GM19099 (cell line): ENCODE measurements at regions not wholly inside any gene's neighbourhood (a gene's known extent, or its start where the extent isn't known, plus 50 kb on each side); places are given as distances from the start of the nearest gene placed in this dataset.

Source experiments
- POLR2A ChIP-seq: IDR thresholded peaks from 3 replicates; pipeline ENCODE4 v1.6.1; 2011; ENCODE audit warnings: low read depth; ENCODE audit not compliant: insufficient read length; ENCODE audit errors: extremely low read depth

GRCh38 chr22:22424210-22424800 is 84.2 kb downstream of the ZNF280B start:
- no peak for TF ChIP-seq POLR2A

GRCh38 chr22:22424956-22425355 is 83.6 kb downstream of the ZNF280B start:
- TF ChIP-seq POLR2A, result no peak

DNA sequence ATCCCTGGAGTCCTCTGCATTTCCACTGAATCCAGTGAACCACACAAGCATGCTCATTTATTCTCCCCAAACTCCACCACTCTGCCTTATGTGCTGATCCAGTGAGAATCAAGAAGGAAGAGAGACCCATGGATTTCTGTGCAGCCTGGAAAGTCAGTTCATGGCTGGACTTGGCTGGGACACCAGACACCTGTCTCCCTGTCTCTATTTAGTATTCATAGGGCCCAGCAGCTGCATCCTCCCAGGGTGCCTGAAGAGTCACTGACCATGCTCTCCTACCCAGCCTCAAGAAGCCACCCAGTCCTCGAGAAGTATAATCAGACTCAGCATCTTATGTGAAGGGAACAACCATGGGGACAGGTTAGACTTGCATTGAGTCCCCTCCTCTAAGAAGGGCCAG is 83.2 kb downstream of the ZNF280B start:
- TF ChIP-seq POLR2A, result no peak

GRCh38 chr22:22425783-22426624 is 82.5 kb downstream of the ZNF280B start:
- no peak for TF ChIP-seq POLR2A

DNA sequence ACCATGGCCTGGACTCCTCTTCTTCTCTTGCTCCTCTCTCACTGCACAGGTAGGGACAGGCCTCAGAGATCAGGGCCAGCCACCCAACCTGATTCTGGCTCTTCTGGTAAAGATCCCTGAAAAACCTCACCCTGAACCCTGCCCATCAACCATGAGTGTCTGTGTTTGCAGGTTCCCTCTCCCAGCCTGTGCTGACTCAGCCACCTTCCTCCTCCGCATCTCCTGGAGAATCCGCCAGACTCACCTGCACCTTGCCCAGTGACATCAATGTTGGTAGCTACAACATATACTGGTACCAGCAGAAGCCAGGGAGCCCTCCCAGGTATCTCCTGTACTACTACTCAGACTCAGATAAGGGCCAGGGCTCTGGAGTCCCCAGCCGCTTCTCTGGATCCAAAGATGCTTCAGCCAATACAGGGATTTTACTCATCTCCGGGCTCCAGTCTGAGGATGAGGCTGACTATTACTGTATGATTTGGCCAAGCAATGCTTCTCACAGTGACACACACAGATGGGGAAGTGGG is 80.9 kb downstream of the ZNF280B start:
- no peak for TF ChIP-seq POLR2A

DNA sequence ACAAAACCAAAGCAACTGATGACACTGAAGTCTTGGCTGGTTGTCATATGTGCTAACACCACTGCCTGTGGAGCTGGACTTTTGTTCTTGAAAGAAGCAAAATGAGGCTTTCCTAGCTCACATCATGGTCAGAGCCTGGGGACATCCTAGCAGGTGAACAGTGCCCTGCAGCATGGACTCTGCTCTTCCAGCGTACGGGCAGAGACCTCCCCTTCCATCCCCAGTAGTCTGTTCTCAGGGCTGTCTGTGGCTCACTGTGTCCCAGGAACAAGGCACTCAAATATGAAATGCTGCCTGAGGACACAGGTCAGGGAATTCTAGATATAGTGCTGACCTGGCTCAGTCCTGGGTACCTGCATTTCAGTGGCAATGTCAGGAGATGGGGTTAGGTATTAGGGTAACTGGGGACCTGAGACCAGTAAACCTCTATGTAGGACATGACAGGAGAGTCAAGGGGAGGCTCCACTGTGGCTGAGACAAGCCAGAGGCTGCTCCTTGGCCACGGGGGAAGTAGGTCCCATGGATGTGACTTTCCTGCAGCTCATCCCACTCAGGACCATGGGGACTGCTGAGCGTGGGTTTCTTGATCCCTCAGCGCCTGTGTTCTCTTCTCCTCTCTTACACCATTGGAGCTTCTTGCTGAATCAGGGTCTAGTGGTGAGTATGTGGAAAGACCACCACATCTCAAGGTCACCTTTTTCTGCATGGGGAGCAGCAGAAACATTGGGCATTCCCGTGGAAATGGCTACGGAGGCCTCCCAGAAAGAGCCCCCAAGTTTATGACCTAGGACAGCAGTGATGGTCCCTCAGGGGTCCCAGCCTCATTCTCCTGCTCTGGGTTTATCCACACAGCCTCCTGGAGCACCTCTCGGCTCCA is 80.1 kb downstream of the ZNF280B start:
- TF ChIP-seq POLR2A, result no peak

GRCh38 chr22:22429369-22430108 is 79.0 kb downstream of the ZNF280B start:
- no peak for TF ChIP-seq POLR2A

- no peak for TF ChIP-seq POLR2A
Measured at GRCh38 chr22:22430111-22430820, 78.3 kb downstream of the ZNF280B start.

DNA sequence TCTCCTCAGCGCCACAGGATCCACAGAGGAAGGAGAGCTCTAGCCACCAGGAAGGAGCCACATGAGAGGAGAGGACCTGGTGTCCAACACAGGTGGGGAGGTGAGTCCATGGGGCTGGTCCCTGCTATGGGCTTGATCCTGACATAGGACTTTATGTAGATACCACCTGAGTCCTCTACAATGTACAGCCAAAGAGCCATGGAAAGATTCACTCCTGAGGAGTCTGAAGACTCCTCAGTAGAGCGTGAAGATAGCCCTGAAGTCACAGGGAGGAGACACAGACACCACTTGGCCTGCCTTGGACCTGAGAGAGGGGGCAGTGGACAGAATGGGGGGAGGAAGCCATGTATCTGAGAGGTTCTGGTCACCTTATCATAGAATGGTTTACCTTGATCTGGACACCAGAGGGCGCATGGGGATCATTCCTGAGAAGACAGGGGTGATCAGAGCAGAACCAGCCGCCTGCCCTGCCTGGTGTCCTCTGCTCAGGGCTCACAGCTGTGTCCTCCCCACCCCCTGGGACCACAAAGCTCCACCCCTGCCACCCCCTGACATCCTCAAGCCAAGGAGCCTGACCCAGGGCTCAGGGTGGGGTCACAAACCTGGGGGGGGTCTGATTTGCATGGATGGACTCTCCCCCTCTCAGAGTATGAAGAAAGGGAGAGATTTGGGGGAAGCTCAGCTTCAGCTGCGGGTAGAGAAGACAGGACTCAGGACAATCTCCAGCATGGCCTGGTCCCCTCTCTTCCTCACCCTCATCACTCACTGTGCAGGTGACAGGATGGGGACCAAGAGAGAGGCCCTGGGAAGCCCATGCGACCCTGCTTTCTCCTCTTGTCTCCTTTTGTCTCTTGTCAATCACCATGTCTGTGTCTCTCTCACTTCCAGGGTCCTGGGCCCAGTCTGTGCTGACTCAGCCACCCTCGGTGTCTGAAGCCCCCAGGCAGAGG is 77.0 kb downstream of the ZNF280B start:
- no peak for TF ChIP-seq POLR2A

- TF ChIP-seq POLR2A, result no peak
Measured at GRCh38 chr22:22432479-22432878, 76.1 kb downstream of the ZNF280B start.

GRCh38 chr22:22432937-22433336 is 75.6 kb downstream of the ZNF280B start:
- TF ChIP-seq POLR2A, result no peak

- TF ChIP-seq POLR2A, result no peak
Measured at GRCh38 chr22:22433770-22434169, 74.8 kb downstream of the ZNF280B start.
